Stimulated activated CD4-positive, alpha-beta T cell treated with anti-CD3 and anti-CD28 coated beads, Interleukin-15, amount 100 ng/mL, for 48 hours (primary cell): ENCODE measurements at regions not wholly inside any gene's neighbourhood (a gene's known extent, or its start where the extent isn't known, plus 50 kb on each side); places are given as distances from the start of the nearest gene placed in this dataset.

Source experiments
- DNase-seq, 2 donors: peaks; one replicate each; pipeline ENCODE4 v3.0.0-alpha.2; 2020; ENCODE audit warnings: low read depth in 2 of 2

- DNase-seq: no peak
Observed at GRCh38 chr7:18408868-18409267, 86.7 kb upstream of the HDAC9 start.

DNA sequence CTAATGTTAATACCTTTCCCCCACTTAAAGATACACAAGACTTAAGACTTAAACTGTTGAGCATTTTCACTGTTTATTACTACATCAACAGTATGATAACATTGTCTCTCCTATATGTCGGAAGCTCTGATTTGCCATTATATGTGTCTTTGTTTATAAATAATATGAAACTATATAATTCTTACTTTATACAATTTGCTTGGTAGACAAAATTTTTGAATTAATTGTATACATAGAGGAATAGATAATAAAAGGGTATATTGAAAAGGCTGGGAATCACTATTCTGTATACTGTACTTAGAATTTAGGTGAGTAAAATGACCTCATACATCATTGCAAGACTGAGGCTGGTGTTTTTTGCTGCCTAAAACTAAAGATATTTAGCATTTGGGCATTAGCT, 82.1 kb upstream of the HDAC9 start:
- no peak for DNase-seq

DNA sequence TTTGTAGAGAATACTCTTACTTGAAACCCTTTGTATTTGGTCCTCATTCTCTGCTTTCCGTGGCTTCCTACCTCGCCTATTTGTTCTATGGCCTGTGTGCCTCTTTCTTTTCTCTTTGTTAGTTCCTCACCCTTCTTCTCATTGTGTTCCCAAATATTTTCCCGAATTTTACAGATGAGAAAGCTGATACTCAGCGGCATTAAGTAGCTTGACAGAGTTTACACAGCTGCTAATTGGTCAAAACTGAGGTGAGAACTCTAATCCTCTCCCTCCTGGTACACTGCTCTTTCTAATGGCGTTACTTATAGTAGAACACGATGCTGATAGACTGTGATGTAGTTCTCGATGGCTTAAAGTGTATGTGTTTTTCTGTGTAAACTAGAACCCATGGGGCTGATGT, 80.7 kb upstream of the HDAC9 start:
- DNase-seq: no peak

DNA sequence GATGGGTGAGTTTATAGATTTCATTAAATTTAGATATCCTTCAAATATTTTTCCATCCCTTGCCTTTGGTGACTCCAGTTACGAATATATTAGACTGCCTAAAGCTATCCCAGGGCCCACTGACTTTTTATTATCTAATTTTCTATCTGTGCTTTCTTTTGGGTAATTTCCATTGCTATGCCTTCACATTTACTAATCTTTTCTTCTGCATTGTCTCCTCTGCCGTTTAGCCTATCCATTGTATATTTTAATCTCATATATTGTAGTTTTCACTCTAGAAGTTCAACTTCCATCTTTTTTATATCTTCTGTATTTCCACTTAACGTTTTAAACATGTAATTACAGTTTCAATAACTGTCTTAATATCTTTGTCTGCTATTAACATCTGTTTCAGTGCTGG, 78.6 kb upstream of the HDAC9 start:
- no peak for DNase-seq

DNA sequence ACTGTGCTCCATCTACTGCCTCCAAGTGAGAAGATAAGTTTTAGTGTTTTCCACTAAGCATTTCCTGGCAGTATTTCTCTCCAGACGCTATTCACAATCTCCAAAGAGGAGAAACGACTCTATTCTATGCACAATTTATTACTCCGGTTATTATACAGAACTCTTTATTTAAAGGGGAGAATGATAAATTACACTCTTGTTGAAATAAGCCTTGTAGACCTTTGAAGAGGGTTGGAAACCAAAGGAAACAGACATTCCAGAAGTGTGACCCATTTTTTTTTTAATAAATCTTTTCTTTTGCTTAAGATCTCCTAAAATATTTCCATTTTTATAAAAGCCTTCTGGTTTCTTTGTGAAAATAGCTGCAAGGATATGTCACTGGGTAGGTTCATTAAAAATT, 76.1 kb upstream of the HDAC9 start:
- no peak for DNase-seq

DNA sequence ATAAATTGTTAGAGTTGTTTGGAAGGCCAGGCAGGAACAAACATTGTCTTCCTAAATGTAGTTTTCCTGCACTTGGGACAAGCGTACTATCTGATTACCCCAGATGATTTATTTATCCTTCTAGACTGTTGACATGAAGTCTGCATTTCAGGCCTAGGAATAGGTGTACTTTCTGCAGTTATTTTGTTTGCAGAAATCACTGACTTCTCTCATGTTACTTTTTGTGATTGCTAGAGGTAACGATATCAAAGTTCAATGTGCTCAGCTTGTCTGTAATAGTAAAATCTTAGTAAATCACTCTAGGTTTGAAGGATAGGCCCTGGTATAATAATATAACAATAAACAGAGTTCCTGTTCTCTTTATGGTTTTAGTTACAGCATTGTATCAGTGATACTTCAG, 75.4 kb upstream of the HDAC9 start:
- DNase-seq: no peak

- DNase-seq: no peak
Observed at GRCh38 chr7:18420748-18421147, 74.8 kb upstream of the HDAC9 start.

- no peak for DNase-seq
Observed at GRCh38 chr7:18421297-18422002, 74.1 kb upstream of the HDAC9 start.

GRCh38 chr7:18425227-18425626, 70.3 kb upstream of the HDAC9 start:
- no peak for DNase-seq

- no peak for DNase-seq
Observed at GRCh38 chr7:18425838-18426445, 69.6 kb upstream of the HDAC9 start.

DNA sequence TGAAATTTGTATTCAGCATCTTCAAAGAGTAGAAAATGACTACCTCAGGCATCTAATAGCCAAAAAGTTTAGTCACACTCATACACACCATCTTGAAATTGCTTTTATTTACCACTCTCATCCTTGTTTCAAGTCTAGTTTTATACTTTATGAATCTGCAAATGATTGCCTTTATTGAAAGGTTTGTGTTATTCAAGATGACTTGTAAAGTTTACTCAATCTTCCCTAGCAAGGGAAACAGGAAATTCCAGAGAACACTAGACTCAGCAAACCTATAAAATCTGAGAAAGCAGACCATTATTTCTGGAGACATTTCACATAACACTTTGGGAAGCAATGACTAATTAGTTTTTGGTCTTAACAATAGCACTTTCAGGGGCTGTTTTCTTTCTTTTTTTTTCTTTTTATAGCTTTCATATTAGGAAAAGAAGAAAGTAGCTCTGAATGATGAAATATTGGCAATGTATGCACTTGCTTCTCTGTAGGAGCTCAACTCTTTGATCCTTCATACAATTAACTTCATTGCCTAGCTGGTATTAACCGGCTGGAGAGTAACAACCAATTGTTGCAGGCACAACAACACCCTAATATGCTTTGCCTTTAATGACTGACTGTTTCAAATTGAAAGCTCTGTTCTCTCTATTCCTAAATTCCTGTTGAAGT, 68.9 kb upstream of the HDAC9 start:
- DNase-seq: no peak

DNA sequence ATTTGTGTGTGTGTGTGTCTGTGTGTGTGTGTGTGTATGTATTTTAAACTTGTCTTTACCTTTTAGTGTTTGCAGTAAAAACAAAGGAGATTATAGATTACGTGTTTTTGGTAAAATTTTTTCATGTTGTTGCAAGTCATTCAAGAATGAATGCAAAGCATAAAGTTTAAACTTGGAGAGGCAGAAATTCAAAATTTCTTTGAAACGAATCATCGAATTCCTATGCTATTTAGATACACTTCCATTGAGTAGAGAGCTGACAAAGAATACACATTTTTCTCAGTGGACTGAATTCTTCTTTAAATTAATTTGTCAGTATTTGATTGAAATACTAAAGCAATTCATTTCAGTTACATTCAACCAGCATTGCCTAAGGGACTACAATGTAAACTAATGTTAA, 66.0 kb upstream of the HDAC9 start:
- no peak for DNase-seq

GRCh38 chr7:18430810-18431209, 64.7 kb upstream of the HDAC9 start:
- no peak for DNase-seq

DNA sequence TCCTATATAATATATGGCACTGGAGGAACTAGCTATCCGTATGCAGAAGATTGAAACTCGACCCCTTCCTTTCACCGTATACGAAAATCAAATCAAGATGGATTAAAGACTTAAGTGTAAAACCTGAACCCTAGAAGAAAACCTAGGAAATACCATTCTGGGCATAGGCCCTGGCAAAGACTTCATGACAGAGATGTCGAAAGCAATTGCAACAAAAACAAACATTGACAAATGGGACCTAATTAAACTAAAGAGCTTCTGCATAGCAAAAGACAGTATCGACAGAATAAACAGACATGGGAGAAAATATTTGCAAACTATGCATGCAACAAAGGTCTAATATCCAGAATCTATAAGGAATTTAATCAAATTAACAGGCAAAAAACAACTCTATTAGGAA, 61.4 kb upstream of the HDAC9 start:
- DNase-seq: no peak

- DNase-seq: no peak
Observed at GRCh38 chr7:18437101-18437500, 58.4 kb upstream of the HDAC9 start.

DNA sequence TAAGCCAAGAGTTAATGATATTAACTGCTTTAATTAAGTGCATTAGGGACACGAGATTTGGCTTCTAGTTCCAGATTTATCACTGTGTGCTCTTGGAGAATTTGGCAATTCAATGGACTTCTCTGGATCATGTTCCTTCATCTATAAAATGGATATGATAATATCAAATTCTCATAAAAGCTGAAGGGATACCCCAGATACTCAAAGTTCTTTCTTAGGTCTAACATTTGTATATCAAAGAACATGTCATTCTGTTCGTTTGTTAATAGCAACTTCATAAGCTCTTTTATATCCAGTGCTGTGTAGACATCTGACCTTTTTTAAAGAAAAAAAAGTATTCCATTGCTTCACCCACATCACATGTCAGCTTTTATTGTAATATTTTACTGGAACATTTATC, 54.6 kb upstream of the HDAC9 start:
- DNase-seq: no peak

- no peak for DNase-seq
Observed at GRCh38 chr7:18444826-18445225, 50.7 kb upstream of the HDAC9 start.

DNA sequence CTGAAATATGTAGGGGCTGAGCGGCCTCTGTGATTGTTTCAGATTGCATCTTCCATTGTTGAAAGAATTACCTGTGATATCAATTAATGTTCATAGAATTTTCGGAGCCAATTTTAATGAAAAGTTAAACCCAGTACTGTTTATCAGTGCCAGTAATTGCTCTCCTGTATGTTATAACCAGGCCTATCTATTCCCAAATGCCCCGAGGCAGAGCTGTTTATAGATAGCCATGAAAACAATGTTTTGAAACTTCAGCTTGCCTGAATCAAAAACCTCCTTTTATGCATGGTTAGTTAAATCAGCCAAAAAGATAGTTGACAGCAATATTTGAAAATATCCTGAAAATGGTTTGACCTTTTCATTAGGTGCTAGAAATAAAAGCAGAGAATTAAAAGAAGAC, 50.1 kb upstream of the HDAC9 start:
- no peak for DNase-seq
